ENCODE measurements at regions not wholly inside any gene's neighbourhood (a gene's known extent, or its start where the extent isn't known, plus 50 kb on each side); places are given as distances from the start of the nearest gene placed in this dataset.

- WGBS, 3 donors = 62 to 77% (median 71%) methylated on average over 5 of the region's 5 CpGs
- Histone ChIP-seq H3K4me1 (no peaks in the 10 kb centered on the region), H3K4me3 (no peak overlapping the region), H3K9me3 (no peaks in the 10 kb centered on the region), H3K36me3 (ENCODE audit: insufficient read depth in 1 of 2, low read depth in 1 of 2) (no peaks in the 10 kb centered on the region), H3K27me3 (ENCODE audit: insufficient read depth in 3 of 3, low read length in 2 of 3) (no peaks in the 10 kb centered on the region), H3K27ac (no peak overlapping the region)
- ATAC-seq = no peak
- no peak for DNase-seq
- TF ChIP-seq CTCF (IDR thresholded peaks at IDR 0.05) = no peak
- intact Hi-C loops (cut with DNase I) = no loop called here
Observed at GRCh38 chr10:85145966-85146365, 817.6 kb downstream of the CCSER2 start.

GRCh38 chr10:85147346-85148250 is 819.2 kb downstream of the CCSER2 start:
- ATAC-seq (no peak), DNase-seq (no peak)
- 91 to 96% (median 93%) methylated on average over 1 of the region's 1 CpG for WGBS, 3 donors
- H3K4me3 ChIP-seq = no peak overlapping the region
- no peaks in the 10 kb centered on the region for H3K4me1 ChIP-seq
- H3K27me3 ChIP-seq (ENCODE audit: insufficient read depth in 3 of 3, low read length in 2 of 3) = no peaks in the 10 kb centered on the region
- no peaks in the 10 kb centered on the region for H3K36me3 ChIP-seq (ENCODE audit: insufficient read depth in 1 of 2, low read depth in 1 of 2)
- no peak for TF ChIP-seq CTCF (IDR thresholded peaks at IDR 0.05)
- no peaks in the 10 kb centered on the region for H3K9me3 ChIP-seq
- intact Hi-C loops (cut with DNase I) = no loop called here
- no peak overlapping the region for H3K27ac ChIP-seq

GRCh38 chr10:85148693-85149640 is 820.6 kb downstream of the CCSER2 start:
- no peak for TF ChIP-seq CTCF (IDR thresholded peaks at IDR 0.05)
- Histone ChIP-seq H3K27ac (no peak overlapping the region), H3K4me1 (no peaks in the 10 kb centered on the region), H3K36me3 (ENCODE audit: insufficient read depth in 1 of 2, low read depth in 1 of 2) (no peaks in the 10 kb centered on the region), H3K9me3 (no peaks in the 10 kb centered on the region), H3K4me3 (no peak overlapping the region), H3K27me3 (ENCODE audit: insufficient read depth in 3 of 3, low read length in 2 of 3) (no peaks in the 10 kb centered on the region)
- 24 to 43% (median 32%) methylated on average over 15 of the region's 15 CpGs for WGBS, 3 donors
- ATAC-seq = peak in 3 of 4 donors; percentile 30 to 41 (median 35)
- no peak for DNase-seq
- intact Hi-C loops (cut with DNase I) = no loop called here

- H3K27ac ChIP-seq = no peak overlapping the region
- H3K4me3 ChIP-seq = no peak overlapping the region
- H3K27me3 ChIP-seq (ENCODE audit: insufficient read depth in 3 of 3, low read length in 2 of 3) = no peaks in the 10 kb centered on the region
- 77 to 96% (median 85%) methylated on average over 2 of the region's 2 CpGs for WGBS, 3 donors
- ATAC-seq = peak in 1 of 4 donors; percentile 11
- H3K36me3 ChIP-seq (ENCODE audit: insufficient read depth in 1 of 2, low read depth in 1 of 2) = no peaks in the 10 kb centered on the region
- no peak for TF ChIP-seq CTCF (IDR thresholded peaks at IDR 0.05)
- no peak for DNase-seq
- H3K9me3 ChIP-seq = no peaks in the 10 kb centered on the region
- intact Hi-C loops (cut with DNase I) = no loop called here
- no peaks in the 10 kb centered on the region for H3K4me1 ChIP-seq
Observed at GRCh38 chr10:85149766-85150165, 821.4 kb downstream of the CCSER2 start.

Measured in psoas muscle (tissue), 7 donors.